ENCODE measurements at regions not wholly inside any gene's neighbourhood (a gene's known extent, or its start where the extent isn't known, plus 50 kb on each side); places are given as distances from the start of the nearest gene placed in this dataset.
"Not testable (repeated sequence)": the region's sequence is repeated elsewhere in the genome, so short reads cannot be mapped to it uniquely, and the experiment has no call there.

DNA sequence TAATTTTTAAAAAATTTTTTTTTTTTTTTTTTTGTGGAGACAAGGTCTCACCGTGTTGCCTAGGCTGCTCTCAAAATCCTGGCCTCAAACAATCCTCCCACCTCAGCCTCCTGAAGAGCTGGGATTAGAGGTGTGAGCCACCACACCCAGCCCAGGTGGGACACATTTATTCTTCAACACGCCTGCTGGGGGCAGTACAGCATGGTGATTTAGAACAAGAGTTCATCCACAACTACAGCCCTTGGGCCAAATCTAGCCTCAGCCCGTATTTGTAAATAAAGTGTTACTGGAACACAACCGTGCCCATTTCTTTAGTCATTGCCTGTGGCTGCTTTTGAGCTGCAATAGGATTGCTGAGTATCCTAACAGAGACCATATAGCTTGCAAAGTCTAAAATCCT, 92.8 kb downstream of the KATNIP start:
- Mint-ChIP-seq H3K9me3 (no peaks in the 10 kb centered on the region), H3K36me3 (ENCODE audit: insufficient read depth) (peaks cover 2% of the 10 kb centered on the region), H3K4me3 (no peak overlapping the region), H3K27me3 (no peaks in the 10 kb centered on the region), H3K4me1 (no peaks in the 10 kb centered on the region), H3K27ac (ENCODE audit: low read depth) (no peak overlapping the region)
- DNase-seq (ENCODE audit: low spot score in 2 of 2) (no peak), ATAC-seq (replicated peaks; ENCODE audit: extremely low read depth, poor library complexity, severe bottlenecking) (no peak)

- no peaks in the 10 kb centered on the region for H3K4me1 Mint-ChIP-seq
- no peak for DNase-seq (ENCODE audit: low spot score in 2 of 2)
- H3K4me3 Mint-ChIP-seq = no peak overlapping the region
- H3K27me3 Mint-ChIP-seq = no peaks in the 10 kb centered on the region
- ATAC-seq (replicated peaks; ENCODE audit: extremely low read depth, poor library complexity, severe bottlenecking) = no peak
- peaks cover 2% of the 10 kb centered on the region for H3K36me3 Mint-ChIP-seq (ENCODE audit: insufficient read depth)
- H3K9me3 Mint-ChIP-seq = no peaks in the 10 kb centered on the region
- no peak overlapping the region for H3K27ac Mint-ChIP-seq (ENCODE audit: low read depth)
Measured at GRCh38 chr16:27644165-27644564, 94.2 kb downstream of the KATNIP start.

- Mint-ChIP-seq H3K27ac (ENCODE audit: low read depth) (no peak overlapping the region), H3K4me1 (no peaks in the 10 kb centered on the region), H3K9me3 (no peaks in the 10 kb centered on the region), H3K4me3 (no peak overlapping the region), H3K27me3 (no peaks in the 10 kb centered on the region), H3K36me3 (ENCODE audit: insufficient read depth) (peaks cover 2% of the 10 kb centered on the region)
- no peak for DNase-seq (ENCODE audit: low spot score in 2 of 2)
- ATAC-seq (replicated peaks; ENCODE audit: extremely low read depth, poor library complexity, severe bottlenecking) = no peak
Measured at GRCh38 chr16:27645396-27645795, 95.5 kb downstream of the KATNIP start.

GRCh38 chr16:27646806-27647205, 96.9 kb downstream of the KATNIP start:
- Mint-ChIP-seq H3K27me3 (no peaks in the 10 kb centered on the region), H3K9me3 (no peaks in the 10 kb centered on the region), H3K4me3 (no peak overlapping the region), H3K4me1 (no peaks in the 10 kb centered on the region), H3K27ac (ENCODE audit: low read depth) (no peak overlapping the region), H3K36me3 (ENCODE audit: insufficient read depth) (peaks cover 2% of the 10 kb centered on the region)
- ATAC-seq (replicated peaks; ENCODE audit: extremely low read depth, poor library complexity, severe bottlenecking) (no peak), DNase-seq (ENCODE audit: low spot score in 2 of 2) (no peak)

GRCh38 chr16:27649021-27649420, 99.1 kb downstream of the KATNIP start:
- no peak overlapping the region for H3K4me3 Mint-ChIP-seq
- no peaks in the 10 kb centered on the region for H3K27me3 Mint-ChIP-seq
- DNase-seq (ENCODE audit: low spot score in 2 of 2) (no peak), ATAC-seq (replicated peaks; ENCODE audit: extremely low read depth, poor library complexity, severe bottlenecking) (no peak)
- no peaks in the 10 kb centered on the region for H3K9me3 Mint-ChIP-seq
- H3K36me3 Mint-ChIP-seq (ENCODE audit: insufficient read depth) = peaks cover 3% of the 10 kb centered on the region
- H3K4me1 Mint-ChIP-seq = no peaks in the 10 kb centered on the region
- no peak overlapping the region for H3K27ac Mint-ChIP-seq (ENCODE audit: low read depth)

DNA sequence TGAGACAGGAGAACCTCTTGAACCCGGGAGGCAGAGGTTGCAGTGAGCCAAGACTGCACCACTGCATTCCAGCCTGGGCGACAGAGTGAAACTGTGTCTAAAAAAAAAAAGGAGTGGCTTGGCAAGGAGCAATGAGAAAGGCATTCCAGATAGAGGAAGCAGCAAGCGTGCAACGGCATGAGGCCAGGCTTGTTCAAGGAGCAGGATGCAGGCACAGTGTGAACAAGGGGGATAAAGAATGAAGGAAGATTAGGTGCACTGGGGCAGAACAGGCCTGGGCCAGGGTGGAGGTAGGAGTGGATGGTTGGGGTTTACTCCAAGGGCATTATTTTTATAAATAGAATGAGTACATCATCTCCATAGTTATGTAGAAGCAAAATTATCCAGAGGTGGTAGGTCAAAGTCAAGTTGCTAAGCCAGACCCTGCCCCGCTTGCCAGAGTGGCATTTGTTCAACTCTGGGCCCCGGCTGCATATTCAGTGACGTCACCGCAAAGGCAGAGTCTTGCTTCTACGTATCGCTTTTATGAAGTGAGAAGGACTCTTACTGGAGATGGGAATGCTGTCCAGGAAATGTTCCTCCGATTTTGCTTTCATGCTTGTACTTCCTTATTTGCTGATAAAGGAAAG, 100.2 kb downstream of the KATNIP start:
- no peaks in the 10 kb centered on the region for H3K27me3 Mint-ChIP-seq
- H3K4me1 Mint-ChIP-seq = no peaks in the 10 kb centered on the region
- no peak overlapping the region for H3K4me3 Mint-ChIP-seq
- H3K36me3 Mint-ChIP-seq (ENCODE audit: insufficient read depth) = peaks cover 1% of the 10 kb centered on the region
- ATAC-seq (replicated peaks; ENCODE audit: extremely low read depth, poor library complexity, severe bottlenecking) = no peak
- no peaks in the 10 kb centered on the region for H3K9me3 Mint-ChIP-seq
- DNase-seq (ENCODE audit: low spot score in 2 of 2) = no peak
- peak overlapping the region; percentile 36 for H3K27ac Mint-ChIP-seq (ENCODE audit: low read depth)

DNA sequence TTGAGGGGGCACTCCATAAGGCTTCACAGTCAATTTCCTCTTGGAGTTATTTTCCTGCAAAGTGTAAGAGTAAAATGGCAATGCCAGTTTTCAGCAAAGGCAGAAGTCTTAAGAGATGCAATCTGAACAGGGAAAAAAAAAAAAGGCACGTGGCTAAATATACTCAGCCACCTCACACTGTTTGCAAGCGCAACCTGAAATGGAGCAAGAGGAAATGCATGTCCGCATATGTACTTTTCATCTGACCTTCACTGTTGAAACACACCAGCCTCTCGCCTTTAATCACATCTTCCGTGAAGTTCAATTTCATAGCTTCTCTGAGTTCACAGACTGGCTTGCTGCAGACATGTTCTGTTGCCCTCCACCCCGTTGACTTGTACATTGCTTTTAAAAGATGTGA, 101.4 kb downstream of the KATNIP start:
- Mint-ChIP-seq H3K4me1 (no peaks in the 10 kb centered on the region), H3K9me3 (no peaks in the 10 kb centered on the region), H3K27ac (ENCODE audit: low read depth) (no peak overlapping the region), H3K36me3 (ENCODE audit: insufficient read depth) (peaks cover 1% of the 10 kb centered on the region), H3K27me3 (no peaks in the 10 kb centered on the region), H3K4me3 (no peak overlapping the region)
- DNase-seq (ENCODE audit: low spot score in 2 of 2) (no peak), ATAC-seq (replicated peaks; ENCODE audit: extremely low read depth, poor library complexity, severe bottlenecking) (no peak)

DNA sequence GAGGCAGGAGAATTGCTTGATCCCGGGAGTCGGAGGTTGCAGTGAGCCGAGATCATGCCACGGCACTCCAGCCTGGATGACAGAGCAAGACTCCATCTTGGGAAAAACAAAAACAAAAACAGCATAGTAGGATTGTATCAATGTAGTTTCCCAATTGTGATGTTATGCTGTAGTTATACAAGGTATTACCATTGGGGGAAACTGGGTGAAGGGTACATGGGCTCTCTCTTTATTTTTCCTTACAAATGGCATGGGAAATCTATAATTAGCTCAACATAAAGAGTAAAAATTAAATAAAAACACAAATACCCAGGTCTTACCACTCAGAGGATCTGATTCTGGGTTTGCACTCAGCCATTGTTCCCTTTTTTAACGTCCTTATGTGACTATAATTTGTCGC, 107.9 kb downstream of the KATNIP start:
- Mint-ChIP-seq H3K4me3 (no peak overlapping the region), H3K27ac (ENCODE audit: low read depth) (no peak overlapping the region), H3K27me3 (no peaks in the 10 kb centered on the region), H3K9me3 (no peaks in the 10 kb centered on the region), H3K36me3 (ENCODE audit: insufficient read depth) (peaks cover 7% of the 10 kb centered on the region), H3K4me1 (no peaks in the 10 kb centered on the region)
- ATAC-seq (replicated peaks; ENCODE audit: extremely low read depth, poor library complexity, severe bottlenecking) (no peak), DNase-seq (ENCODE audit: low spot score in 2 of 2) (no peak)

GRCh38 chr16:27660507-27660906, 110.6 kb downstream of the KATNIP start:
- DNase-seq (ENCODE audit: low spot score in 2 of 2) = no peak
- H3K27me3 Mint-ChIP-seq = no peaks in the 10 kb centered on the region
- peaks cover 7% of the 10 kb centered on the region for H3K36me3 Mint-ChIP-seq (ENCODE audit: insufficient read depth)
- no peak overlapping the region for H3K4me3 Mint-ChIP-seq
- H3K27ac Mint-ChIP-seq (ENCODE audit: low read depth) = no peak overlapping the region
- no peak for ATAC-seq (replicated peaks; ENCODE audit: extremely low read depth, poor library complexity, severe bottlenecking)
- H3K4me1 Mint-ChIP-seq = no peaks in the 10 kb centered on the region
- no peaks in the 10 kb centered on the region for H3K9me3 Mint-ChIP-seq

DNA sequence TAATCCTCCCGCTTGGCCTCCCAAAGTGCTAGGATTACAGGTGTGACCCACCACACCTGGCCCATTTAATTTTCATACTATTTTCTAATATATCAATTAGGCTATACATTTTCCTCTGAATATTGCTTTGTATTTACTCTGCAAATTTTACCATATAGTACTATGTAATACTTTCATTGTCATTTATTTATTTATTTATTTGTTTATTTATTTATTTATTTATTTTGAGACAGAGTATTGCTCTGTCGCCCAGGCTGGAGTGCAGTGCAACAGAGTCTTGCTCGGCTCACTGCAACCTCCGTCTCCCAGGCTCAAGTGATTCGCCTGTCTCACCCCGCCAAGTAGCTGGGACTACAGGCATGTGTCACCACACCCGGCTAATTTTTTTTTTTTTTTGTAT, 113.3 kb downstream of the KATNIP start:
- H3K4me3 Mint-ChIP-seq; H3K27ac Mint-ChIP-seq (ENCODE audit: low read depth); H3K36me3 Mint-ChIP-seq (ENCODE audit: insufficient read depth); ATAC-seq (replicated peaks; ENCODE audit: extremely low read depth, poor library complexity, severe bottlenecking); H3K4me1 Mint-ChIP-seq; DNase-seq (ENCODE audit: low spot score in 2 of 2); H3K27me3 Mint-ChIP-seq; H3K9me3 Mint-ChIP-seq: not testable (repeated sequence)

- ATAC-seq (replicated peaks; ENCODE audit: extremely low read depth, poor library complexity, severe bottlenecking) (no peak), DNase-seq (ENCODE audit: low spot score in 2 of 2) (no peak)
- H3K27me3 Mint-ChIP-seq = no peaks in the 10 kb centered on the region
- no peak overlapping the region for H3K4me3 Mint-ChIP-seq
- H3K9me3 Mint-ChIP-seq = no peaks in the 10 kb centered on the region
- H3K27ac Mint-ChIP-seq (ENCODE audit: low read depth) = no peak overlapping the region
- no peaks in the 10 kb centered on the region for H3K4me1 Mint-ChIP-seq
- H3K36me3 Mint-ChIP-seq (ENCODE audit: insufficient read depth) = peaks cover 1% of the 10 kb centered on the region
Measured at GRCh38 chr16:27665881-27666280, 115.9 kb downstream of the KATNIP start.

- no peak overlapping the region for H3K27ac Mint-ChIP-seq (ENCODE audit: low read depth)
- no peak overlapping the region for H3K4me3 Mint-ChIP-seq
- no peaks in the 10 kb centered on the region for H3K27me3 Mint-ChIP-seq
- ATAC-seq (replicated peaks; ENCODE audit: extremely low read depth, poor library complexity, severe bottlenecking) (no peak), DNase-seq (ENCODE audit: low spot score in 2 of 2) (no peak)
- H3K9me3 Mint-ChIP-seq = no peaks in the 10 kb centered on the region
- no peaks in the 10 kb centered on the region for H3K4me1 Mint-ChIP-seq
- peaks cover 2% of the 10 kb centered on the region for H3K36me3 Mint-ChIP-seq (ENCODE audit: insufficient read depth)
Measured at GRCh38 chr16:27670071-27670810, 120.3 kb downstream of the KATNIP start.

DNA sequence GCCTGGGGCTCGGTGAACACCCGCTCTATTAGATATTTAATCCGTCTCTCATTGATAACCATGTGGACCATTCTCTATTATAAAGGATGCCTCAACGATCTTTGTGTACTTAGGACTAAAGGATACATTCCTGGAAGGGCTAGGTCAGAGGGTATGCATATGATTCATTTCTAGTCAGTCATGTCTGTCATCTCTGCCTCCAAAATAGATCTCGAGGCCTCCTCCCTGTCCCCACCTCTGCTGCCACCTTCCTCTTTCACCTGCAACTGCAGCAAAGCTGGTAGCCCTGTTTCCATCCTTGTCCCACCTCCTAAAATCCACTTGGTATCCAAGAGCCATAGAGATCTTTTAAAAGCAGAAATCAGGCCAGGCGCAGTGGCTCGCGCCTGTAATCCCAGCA, 121.5 kb downstream of the KATNIP start:
- ATAC-seq (replicated peaks; ENCODE audit: extremely low read depth, poor library complexity, severe bottlenecking) = no peak

More for the DNA sequence above, 121.5 kb downstream of the KATNIP start:
- no peaks in the 10 kb centered on the region for H3K4me1 Mint-ChIP-seq
- H3K4me3 Mint-ChIP-seq = no peak overlapping the region
- peaks cover 2% of the 10 kb centered on the region for H3K36me3 Mint-ChIP-seq (ENCODE audit: insufficient read depth)
- H3K9me3 Mint-ChIP-seq = no peaks in the 10 kb centered on the region
- no peaks in the 10 kb centered on the region for H3K27me3 Mint-ChIP-seq
- no peak overlapping the region for H3K27ac Mint-ChIP-seq (ENCODE audit: low read depth)
- no peak for DNase-seq (ENCODE audit: low spot score in 2 of 2)

All from central memory CD8-positive, alpha-beta T cell (primary cell).